ENCODE measurements at regions not wholly inside any gene's neighbourhood (a gene's known extent, or its start where the extent isn't known, plus 50 kb on each side); places are given as distances from the start of the nearest gene placed in this dataset.

DNA sequence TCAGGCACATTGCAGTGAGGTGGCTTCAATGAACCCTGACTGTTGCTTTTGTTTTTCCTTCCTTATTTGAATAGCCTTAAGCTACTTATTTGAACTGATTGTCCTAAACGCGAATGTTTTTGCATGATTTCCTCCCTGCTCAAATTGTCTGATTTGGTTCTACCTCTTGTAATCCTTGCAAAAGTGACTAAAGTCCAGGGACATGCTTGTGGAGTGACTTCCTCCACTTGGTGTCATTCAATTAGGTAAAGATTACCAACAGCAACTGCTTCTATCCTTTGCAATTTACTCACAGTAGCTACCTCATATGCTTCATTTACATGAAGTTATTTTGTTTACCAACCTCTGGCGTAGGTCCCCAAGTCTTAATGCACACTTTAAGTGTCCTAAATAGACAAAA is 295.9 kb upstream of the TMEM229A start:
- TF ChIP-seq CEBPB (IDR thresholded peaks at IDR 0.05): no peak
- TF ChIP-seq KDM1A (IDR thresholded peaks at IDR 0.05; ENCODE audit: low read depth): no peak

Measured in A549 (cell line).